GM19468 (cell line): ENCODE measurements at regions not wholly inside any gene's neighbourhood (a gene's known extent, or its start where the extent isn't known, plus 50 kb on each side); places are given as distances from the start of the nearest gene placed in this dataset.

Experiments used
- ATAC-seq: cut with Tn5 transposase; IDR thresholded peaks from one replicate; pipeline ENCODE4 v1.9.1; 2021; ENCODE audit warnings: mild to moderate bottlenecking, moderate library complexity, moderate number of reproducible peaks; ENCODE audit not compliant: unreplicated experiment; ENCODE audit errors: extremely low read depth

- ATAC-seq: no peak
Measured at GRCh38 chr3:110804856-110805255, 266.8 kb upstream of the NECTIN3 start.

GRCh38 chr3:110806924-110807323 is 264.7 kb upstream of the NECTIN3 start:
- ATAC-seq: no peak

- ATAC-seq: no peak
Measured at GRCh38 chr3:110808630-110809029, 263.0 kb upstream of the NECTIN3 start.

GRCh38 chr3:110810356-110810755 is 261.3 kb upstream of the NECTIN3 start:
- no peak for ATAC-seq

- ATAC-seq: no peak
Measured at GRCh38 chr3:110811050-110811449, 260.6 kb upstream of the NECTIN3 start.

GRCh38 chr3:110813541-110813940 is 258.1 kb upstream of the NECTIN3 start:
- no peak for ATAC-seq

- peak; percentile 55 for ATAC-seq
Measured at GRCh38 chr3:110814170-110815007, 257.2 kb upstream of the NECTIN3 start.

GRCh38 chr3:110815008-110815583 is 256.5 kb upstream of the NECTIN3 start:
- no peak for ATAC-seq

GRCh38 chr3:110816008-110816407 is 255.6 kb upstream of the NECTIN3 start:
- ATAC-seq: no peak

- ATAC-seq: no peak
Measured at GRCh38 chr3:110821586-110821985, 250.0 kb upstream of the NECTIN3 start.

- no peak for ATAC-seq
Measured at GRCh38 chr3:110822971-110823370, 248.6 kb upstream of the NECTIN3 start.

- ATAC-seq: no peak
Measured at GRCh38 chr3:110846971-110847370, 224.6 kb upstream of the NECTIN3 start.

GRCh38 chr3:110849064-110849463 is 222.6 kb upstream of the NECTIN3 start:
- ATAC-seq: no peak

GRCh38 chr3:110851736-110852135 is 219.9 kb upstream of the NECTIN3 start:
- ATAC-seq: no peak

- ATAC-seq: no peak
Measured at GRCh38 chr3:110855207-110855606, 216.4 kb upstream of the NECTIN3 start.

- ATAC-seq: no peak
Measured at GRCh38 chr3:110856916-110857315, 214.7 kb upstream of the NECTIN3 start.

GRCh38 chr3:110858549-110858948 is 213.1 kb upstream of the NECTIN3 start:
- no peak for ATAC-seq

- no peak for ATAC-seq
Measured at GRCh38 chr3:110859336-110859735, 212.3 kb upstream of the NECTIN3 start.

- ATAC-seq: no peak
Measured at GRCh38 chr3:110859993-110860392, 211.6 kb upstream of the NECTIN3 start.

GRCh38 chr3:110865934-110866333 is 205.7 kb upstream of the NECTIN3 start:
- ATAC-seq: no peak

GRCh38 chr3:110868106-110868505 is 203.5 kb upstream of the NECTIN3 start:
- ATAC-seq: no peak

GRCh38 chr3:110869736-110870135 is 201.9 kb upstream of the NECTIN3 start:
- ATAC-seq: no peak
